ENCODE measurements at regions not wholly inside any gene's neighbourhood (a gene's known extent, or its start where the extent isn't known, plus 50 kb on each side); places are given as distances from the start of the nearest gene placed in this dataset.

- Histone ChIP-seq H3K4me1 (ENCODE audit: control insufficient read depth, low read length) (no peaks in the 10 kb centered on the region), H3K36me3 (ENCODE audit: control insufficient read depth, low read length) (no peaks in the 10 kb centered on the region), H3K79me2 (ENCODE audit: control insufficient read depth, low read length) (no peaks in the 10 kb centered on the region), H3K4me2 (ENCODE audit: low read length) (no peak overlapping the region), H3K9me3 (ENCODE audit: control insufficient read depth, insufficient read depth, low read length) (no peaks in the 10 kb centered on the region), H4K20me1 (ENCODE audit: control insufficient read depth, insufficient read depth, low read depth, low read length) (no peaks in the 10 kb centered on the region), H3K27ac (ENCODE audit: low read depth, low read length) (no peak overlapping the region), H3K4me3 (ENCODE audit: low read length) (no peak overlapping the region), H3K27me3 (ENCODE audit: control insufficient read depth, low read length) (no peaks in the 10 kb centered on the region), H3F3A (ENCODE audit: control insufficient read depth, insufficient read depth) (no peaks in the 10 kb centered on the region), H3K9me2 (replicated peaks; ENCODE audit: control insufficient read depth, low read length) (no peaks in the 10 kb centered on the region)
- no peak for TF ChIP-seq CTCF (IDR thresholded peaks at IDR 0.05; ENCODE audit: low read depth, low read length, poor library complexity, severe bottlenecking)
- TF ChIP-seq EZH2phosphoT487 (IDR thresholded peaks at IDR 0.05; ENCODE audit: borderline replicate concordance, low read length): no peak
Measured at GRCh38 chr12:111163422-111163821, 205.5 kb downstream of the PHETA1 start.

- Histone ChIP-seq H3K4me3 (ENCODE audit: low read length) (no peak overlapping the region), H4K20me1 (ENCODE audit: control insufficient read depth, insufficient read depth, low read depth, low read length) (no peaks in the 10 kb centered on the region), H3K4me1 (ENCODE audit: control insufficient read depth, low read length) (no peaks in the 10 kb centered on the region), H3K27ac (ENCODE audit: low read depth, low read length) (no peak overlapping the region), H3K36me3 (ENCODE audit: control insufficient read depth, low read length) (no peaks in the 10 kb centered on the region), H3K27me3 (ENCODE audit: control insufficient read depth, low read length) (no peaks in the 10 kb centered on the region), H3K9me2 (replicated peaks; ENCODE audit: control insufficient read depth, low read length) (no peaks in the 10 kb centered on the region), H3F3A (ENCODE audit: control insufficient read depth, insufficient read depth) (no peaks in the 10 kb centered on the region), H3K4me2 (ENCODE audit: low read length) (no peak overlapping the region), H3K79me2 (ENCODE audit: control insufficient read depth, low read length) (no peaks in the 10 kb centered on the region), H3K9me3 (ENCODE audit: control insufficient read depth, insufficient read depth, low read length) (no peaks in the 10 kb centered on the region)
- TF ChIP-seq CTCF (IDR thresholded peaks at IDR 0.05; ENCODE audit: low read depth, low read length, poor library complexity, severe bottlenecking) (no peak), EZH2phosphoT487 (IDR thresholded peaks at IDR 0.05; ENCODE audit: borderline replicate concordance, low read length) (no peak)
Measured at GRCh38 chr12:111161898-111162297, 207.0 kb downstream of the PHETA1 start.

- Histone ChIP-seq H3K9me2 (replicated peaks; ENCODE audit: control insufficient read depth, low read length) (no peaks in the 10 kb centered on the region), H3K9me3 (ENCODE audit: control insufficient read depth, insufficient read depth, low read length) (no peaks in the 10 kb centered on the region), H3K27ac (ENCODE audit: low read depth, low read length) (no peak overlapping the region), H3K27me3 (ENCODE audit: control insufficient read depth, low read length) (no peaks in the 10 kb centered on the region), H3K4me1 (ENCODE audit: control insufficient read depth, low read length) (no peaks in the 10 kb centered on the region), H4K20me1 (ENCODE audit: control insufficient read depth, insufficient read depth, low read depth, low read length) (no peaks in the 10 kb centered on the region), H3F3A (ENCODE audit: control insufficient read depth, insufficient read depth) (no peaks in the 10 kb centered on the region), H3K36me3 (ENCODE audit: control insufficient read depth, low read length) (no peaks in the 10 kb centered on the region), H3K4me2 (ENCODE audit: low read length) (no peak overlapping the region), H3K79me2 (ENCODE audit: control insufficient read depth, low read length) (no peaks in the 10 kb centered on the region), H3K4me3 (ENCODE audit: low read length) (no peak overlapping the region)
- TF ChIP-seq CTCF (IDR thresholded peaks at IDR 0.05; ENCODE audit: low read depth, low read length, poor library complexity, severe bottlenecking): no peak
- no peak for TF ChIP-seq EZH2phosphoT487 (IDR thresholded peaks at IDR 0.05; ENCODE audit: borderline replicate concordance, low read length)
Measured at GRCh38 chr12:111160350-111161241, 208.3 kb downstream of the PHETA1 start.
